AG09309 (cell line): ENCODE measurements at regions not wholly inside any gene's neighbourhood (a gene's known extent, or its start where the extent isn't known, plus 50 kb on each side); places are given as distances from the start of the nearest gene placed in this dataset.

Experiments used
- DNase-seq: peaks from one replicate; pipeline ENCODE4 v3.0.0-alpha.2; 2010; ENCODE audit warnings: low read depth
- H3K4me3 ChIP-seq: 2 replicates; pipeline ENCODE4 v1.5.1; 2011; ENCODE audit warnings: mild to moderate bottlenecking, low read depth, low read length, moderate library complexity; ENCODE audit not compliant: control insufficient read depth
- TF ChIP-seq, protein P1 (sequence below): IDR thresholded peaks from 2 replicates; pipeline ENCODE4 v1.5.1; 2011; ENCODE audit warnings: mild to moderate bottlenecking, low read depth, low read length, inconsistent platforms; ENCODE audit not compliant: insufficient read depth, control insufficient read depth; ENCODE audit errors: missing control alignments

DNA sequence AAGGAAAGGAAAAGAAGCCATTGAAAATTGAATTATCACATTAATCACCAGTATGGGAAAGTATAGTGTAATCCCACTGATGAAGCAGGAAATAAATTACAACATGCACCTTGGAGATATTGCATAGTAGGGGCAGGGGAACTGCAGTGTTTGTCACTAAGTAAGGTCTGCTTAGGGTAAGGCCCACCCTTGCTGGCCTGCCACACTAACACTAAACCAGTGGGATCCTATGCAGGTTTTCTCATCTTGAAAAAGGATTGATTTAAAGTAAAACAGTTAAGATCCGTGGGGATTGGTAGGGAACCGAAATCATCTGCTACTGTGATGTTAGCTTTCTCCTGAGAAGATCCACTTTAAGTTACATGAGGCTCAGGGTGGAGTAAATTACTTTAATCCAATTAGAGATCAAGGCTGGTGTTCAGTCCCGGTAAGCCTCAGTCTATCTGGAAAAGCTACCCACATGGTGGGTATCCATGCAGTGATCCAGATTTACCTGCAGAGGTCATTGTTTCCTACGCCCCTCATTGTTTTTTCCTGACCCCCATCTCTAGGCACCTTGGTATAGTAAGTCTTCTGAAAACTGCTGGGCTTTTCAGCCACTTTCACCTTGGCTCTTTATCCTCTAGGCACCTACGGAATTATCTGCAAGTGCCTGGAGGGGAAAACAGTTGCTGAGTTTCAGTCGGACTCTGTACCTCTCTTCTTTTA, 1014.9 kb upstream of the ATXN8OS start:
- TF ChIP-seq, protein P1, sequence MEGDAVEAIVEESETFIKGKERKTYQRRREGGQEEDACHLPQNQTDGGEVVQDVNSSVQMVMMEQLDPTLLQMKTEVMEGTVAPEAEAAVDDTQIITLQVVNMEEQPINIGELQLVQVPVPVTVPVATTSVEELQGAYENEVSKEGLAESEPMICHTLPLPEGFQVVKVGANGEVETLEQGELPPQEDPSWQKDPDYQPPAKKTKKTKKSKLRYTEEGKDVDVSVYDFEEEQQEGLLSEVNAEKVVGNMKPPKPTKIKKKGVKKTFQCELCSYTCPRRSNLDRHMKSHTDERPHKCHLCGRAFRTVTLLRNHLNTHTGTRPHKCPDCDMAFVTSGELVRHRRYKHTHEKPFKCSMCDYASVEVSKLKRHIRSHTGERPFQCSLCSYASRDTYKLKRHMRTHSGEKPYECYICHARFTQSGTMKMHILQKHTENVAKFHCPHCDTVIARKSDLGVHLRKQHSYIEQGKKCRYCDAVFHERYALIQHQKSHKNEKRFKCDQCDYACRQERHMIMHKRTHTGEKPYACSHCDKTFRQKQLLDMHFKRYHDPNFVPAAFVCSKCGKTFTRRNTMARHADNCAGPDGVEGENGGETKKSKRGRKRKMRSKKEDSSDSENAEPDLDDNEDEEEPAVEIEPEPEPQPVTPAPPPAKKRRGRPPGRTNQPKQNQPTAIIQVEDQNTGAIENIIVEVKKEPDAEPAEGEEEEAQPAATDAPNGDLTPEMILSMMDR: no peak
- no peak for DNase-seq
- no peak overlapping the region for H3K4me3 ChIP-seq

DNA sequence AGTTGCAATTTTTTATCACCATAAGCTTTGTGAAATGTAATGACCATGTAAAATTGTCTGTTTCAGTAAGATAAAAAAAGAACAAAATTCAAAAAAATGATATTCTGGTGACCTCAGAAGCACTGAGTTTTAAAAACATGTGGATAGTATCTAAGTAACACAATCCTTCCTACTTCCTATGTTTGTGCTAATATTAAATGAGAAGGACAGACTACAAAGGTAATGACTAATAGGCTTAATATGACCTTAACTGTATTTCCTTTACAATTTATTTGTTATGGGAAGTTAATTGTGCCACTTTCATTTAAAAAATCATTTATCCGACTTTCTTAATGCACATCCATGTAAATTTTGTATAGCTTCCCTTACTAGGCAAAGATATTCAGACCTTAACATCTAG, 1030.4 kb upstream of the ATXN8OS start:
- no peak overlapping the region for H3K4me3 ChIP-seq
- no peak for DNase-seq
- TF ChIP-seq, protein P1: no peak

GRCh38 chr13:69069554-69070133, 1038.0 kb upstream of the ATXN8OS start:
- TF ChIP-seq, protein P1: no peak
- DNase-seq: no peak

GRCh38 chr13:69050696-69051095, 1056.9 kb upstream of the ATXN8OS start:
- TF ChIP-seq, protein P1: no peak
- DNase-seq: no peak
- no peak overlapping the region for H3K4me3 ChIP-seq

More at GRCh38 chr13:69069554-69070133, 1038.0 kb upstream of the ATXN8OS start:
- H3K4me3 ChIP-seq: no peak overlapping the region

GRCh38 chr13:69044629-69045028, 1063.0 kb upstream of the ATXN8OS start:
- no peak overlapping the region for H3K4me3 ChIP-seq
- DNase-seq: no peak
- TF ChIP-seq, protein P1: no peak

- DNase-seq: no peak
- H3K4me3 ChIP-seq: no peak overlapping the region
- TF ChIP-seq, protein P1: no peak
These were observed 1066.7 kb upstream of the ATXN8OS start for GRCh38 chr13:69040898-69041297.
